ENCODE measurements at regions not wholly inside any gene's neighbourhood (a gene's known extent, or its start where the extent isn't known, plus 50 kb on each side); places are given as distances from the start of the nearest gene placed in this dataset.

- Histone ChIP-seq H3K9me3 (ENCODE audit: low read depth) (no peaks in the 10 kb centered on the region), H3K27ac (no peak overlapping the region), H3K36me3 (no peaks in the 10 kb centered on the region), H3K4me1 (ENCODE audit: low read depth) (no peaks in the 10 kb centered on the region), H3K27me3 (no peaks in the 10 kb centered on the region), H3K4me3 (no peak overlapping the region)
- no peak for TF ChIP-seq CTCF (IDR thresholded peaks at IDR 0.05; ENCODE audit: low read depth, low read length)
- DNase-seq (ENCODE audit: low read depth in 1 of 2, low spot score in 1 of 2): no peak
Observed at GRCh38 chr5:163908253-163908652, 402.8 kb downstream of the MAT2B start.

- no peaks in the 10 kb centered on the region for H3K4me1 ChIP-seq (ENCODE audit: low read depth)
- H3K4me3 ChIP-seq: no peak overlapping the region
- no peak for DNase-seq (ENCODE audit: low read depth in 1 of 2, low spot score in 1 of 2)
- no peaks in the 10 kb centered on the region for H3K27me3 ChIP-seq
- TF ChIP-seq CTCF (IDR thresholded peaks at IDR 0.05; ENCODE audit: low read depth, low read length): no peak
- H3K27ac ChIP-seq: no peak overlapping the region
- H3K9me3 ChIP-seq (ENCODE audit: low read depth): no peaks in the 10 kb centered on the region
- H3K36me3 ChIP-seq: no peaks in the 10 kb centered on the region
Observed at GRCh38 chr5:163910226-163910625, 404.8 kb downstream of the MAT2B start.

- no peak for TF ChIP-seq CTCF (IDR thresholded peaks at IDR 0.05; ENCODE audit: low read depth, low read length)
- H3K4me1 ChIP-seq (ENCODE audit: low read depth): no peaks in the 10 kb centered on the region
- no peak overlapping the region for H3K27ac ChIP-seq
- H3K36me3 ChIP-seq: no peaks in the 10 kb centered on the region
- no peaks in the 10 kb centered on the region for H3K27me3 ChIP-seq
- no peaks in the 10 kb centered on the region for H3K9me3 ChIP-seq (ENCODE audit: low read depth)
- no peak for DNase-seq (ENCODE audit: low read depth in 1 of 2, low spot score in 1 of 2)
- no peak overlapping the region for H3K4me3 ChIP-seq
Observed at GRCh38 chr5:163912046-163912445, 406.6 kb downstream of the MAT2B start.

GRCh38 chr5:163913548-163913947 lies 408.1 kb downstream of the MAT2B start:
- DNase-seq (ENCODE audit: low read depth in 1 of 2, low spot score in 1 of 2): peak in 1 of 2 donors; percentile 21
- Histone ChIP-seq H3K36me3 (no peaks in the 10 kb centered on the region), H3K4me3 (no peak overlapping the region), H3K27me3 (no peaks in the 10 kb centered on the region), H3K4me1 (ENCODE audit: low read depth) (no peaks in the 10 kb centered on the region), H3K27ac (no peak overlapping the region), H3K9me3 (ENCODE audit: low read depth) (no peaks in the 10 kb centered on the region)
- TF ChIP-seq CTCF (IDR thresholded peaks at IDR 0.05; ENCODE audit: low read depth, low read length): peak; percentile 16

GRCh38 chr5:163914910-163915309 lies 409.5 kb downstream of the MAT2B start:
- no peaks in the 10 kb centered on the region for H3K36me3 ChIP-seq
- no peak for DNase-seq (ENCODE audit: low read depth in 1 of 2, low spot score in 1 of 2)
- H3K9me3 ChIP-seq (ENCODE audit: low read depth): no peaks in the 10 kb centered on the region

More at GRCh38 chr5:163914910-163915309, 409.5 kb downstream of the MAT2B start:
- no peak for TF ChIP-seq CTCF (IDR thresholded peaks at IDR 0.05; ENCODE audit: low read depth, low read length)
- Histone ChIP-seq H3K27ac (no peak overlapping the region), H3K4me3 (no peak overlapping the region), H3K4me1 (ENCODE audit: low read depth) (no peaks in the 10 kb centered on the region), H3K27me3 (no peaks in the 10 kb centered on the region)

Measured in cardiac muscle cell (in vitro differentiated cells and primary cell).